HL-60/S4 (cell line): ENCODE measurements at regions not wholly inside any gene's neighbourhood (a gene's known extent, or its start where the extent isn't known, plus 50 kb on each side); places are given as distances from the start of the nearest gene placed in this dataset.
"Not testable (repeated sequence)": the region's sequence is repeated elsewhere in the genome, so short reads cannot be mapped to it uniquely, and the experiment has no call there.

Source experiments
- in situ Hi-C: fragments of 300-500 bp; cut with MboI; formaldehyde crosslinking; loops from 2 replicates; pipeline ENCODE4 v1.14.3; 2022; ENCODE audit warnings: low sequenced_read_pairs

GRCh38 chrX:66914080-66914479 lies 275.2 kb upstream of the EDA2R start:
- in situ Hi-C loops = no loop called here

GRCh38 chrX:66912417-66912816 lies 273.5 kb upstream of the EDA2R start:
- in situ Hi-C loops = no loop called here

- in situ Hi-C loops = no loop called here
Measured at GRCh38 chrX:66902081-66902480, 263.2 kb upstream of the EDA2R start.

GRCh38 chrX:66900886-66901285 lies 262.0 kb upstream of the EDA2R start:
- in situ Hi-C loops = no loop called here

GRCh38 chrX:66892004-66892403 lies 253.1 kb upstream of the EDA2R start:
- in situ Hi-C loops = no loop called here

GRCh38 chrX:66889418-66889817 lies 250.5 kb upstream of the EDA2R start:
- in situ Hi-C loops = no loop called here

GRCh38 chrX:66882101-66882500 lies 243.2 kb upstream of the EDA2R start:
- in situ Hi-C loops = no loop called here

- in situ Hi-C loops = no loop called here
Measured at GRCh38 chrX:66876776-66877175, 237.9 kb upstream of the EDA2R start.

GRCh38 chrX:66872771-66873170 lies 233.9 kb upstream of the EDA2R start:
- in situ Hi-C loops = no loop called here

- in situ Hi-C loops = no loop called here
Measured at GRCh38 chrX:66863721-66864120, 224.8 kb upstream of the EDA2R start.

GRCh38 chrX:66833426-66833825 lies 194.5 kb upstream of the EDA2R start:
- in situ Hi-C loops = no loop called here

- in situ Hi-C loops = no loop called here
Measured at GRCh38 chrX:66815227-66815626, 176.3 kb upstream of the EDA2R start.

GRCh38 chrX:66794514-66794913 lies 155.6 kb upstream of the EDA2R start:
- in situ Hi-C loops = not testable (repeated sequence)

- in situ Hi-C loops = no loop called here
Measured at GRCh38 chrX:66766318-66766717, 127.4 kb upstream of the EDA2R start.

GRCh38 chrX:66760651-66761050 lies 121.8 kb upstream of the EDA2R start:
- in situ Hi-C loops = no loop called here

- in situ Hi-C loops = no loop called here
Measured at GRCh38 chrX:66756717-66757116, 117.8 kb upstream of the EDA2R start.

GRCh38 chrX:66751136-66751782 lies 112.4 kb upstream of the EDA2R start:
- in situ Hi-C loops = no loop called here

- in situ Hi-C loops = not testable (repeated sequence)
Measured at GRCh38 chrX:66744519-66744918, 105.6 kb upstream of the EDA2R start.

GRCh38 chrX:66731398-66731797 lies 92.5 kb upstream of the EDA2R start:
- in situ Hi-C loops = loop anchor here (10.0 kb wide), 1 partner anchor 1147 kb away; no protein-coding TSS in a partner anchor

- in situ Hi-C loops = no loop called here
Measured at GRCh38 chrX:66728818-66729271, 90.0 kb upstream of the EDA2R start.

GRCh38 chrX:66717926-66718325 lies 79.0 kb upstream of the EDA2R start:
- in situ Hi-C loops = no loop called here

GRCh38 chrX:66698273-66699204 lies 59.7 kb upstream of the EDA2R start:
- in situ Hi-C loops = no loop called here
